Gastroesophageal sphincter (tissue), 3 donors: ENCODE measurements at regions not wholly inside any gene's neighbourhood (a gene's known extent, or its start where the extent isn't known, plus 50 kb on each side); places are given as distances from the start of the nearest gene placed in this dataset.

Source experiments
- CTCF ChIP-seq, 4 experiments: fragments of 200-600 bp in 2 of 4; fragments of 450-650 bp in 2 of 4; sonication (generic) in 1 of 4; IDR thresholded peaks; one replicate each; pipeline ENCODE4 v1.5.1; 2017 to 2019; ENCODE audit warnings: antibody characterized with exemption in 4 of 4, mild to moderate bottlenecking in 2 of 4, moderate library complexity in 2 of 4
- EP300 ChIP-seq: sonication (generic); formaldehyde crosslinking; IDR thresholded peaks from one replicate; pipeline ENCODE4 v1.6.1; 2017; ENCODE audit warnings: antibody characterized with exemption, mild to moderate bottlenecking
- POLR2A ChIP-seq, 2 donors: fragments of 450-650 bp; IDR thresholded peaks; one replicate each; pipeline ENCODE4 v1.6.1; 2017; ENCODE audit warnings: antibody characterized with exemption in 2 of 2, mild to moderate bottlenecking in 2 of 2, moderate library complexity in 1 of 2
- POLR2AphosphoS5 ChIP-seq: sonication (generic); formaldehyde crosslinking; IDR thresholded peaks from one replicate; pipeline ENCODE4 v1.6.1; 2017; ENCODE audit warnings: antibody characterized with exemption

- no peak for TF ChIP-seq CTCF (IDR thresholded peaks at IDR 0.05)
- no peak for TF ChIP-seq POLR2AphosphoS5
- TF ChIP-seq POLR2A (IDR thresholded peaks at IDR 0.05): no peak
- TF ChIP-seq EP300: no peak
Observed at GRCh38 chr16:86091976-86092375, 193.0 kb downstream of the IRF8 start.
